ENCODE measurements at regions not wholly inside any gene's neighbourhood (a gene's known extent, or its start where the extent isn't known, plus 50 kb on each side); places are given as distances from the start of the nearest gene placed in this dataset.

GRCh38 chr10:44805466-44806210 is 105.5 kb upstream of the TMEM72 start:
- Histone ChIP-seq H3K27ac (ENCODE audit: low read depth in 1 of 2, low read length in 2 of 2) (no peak overlapping the region), H3K4me3 (ENCODE audit: low read length in 2 of 2) (no peak overlapping the region), H3K4me1 (ENCODE audit: control insufficient read depth in 1 of 2, insufficient read depth in 2 of 2, low read length in 2 of 2) (no peaks in the 10 kb centered on the region), H3K27me3 (ENCODE audit: control insufficient read depth in 1 of 2, insufficient read depth in 2 of 2, low read length in 1 of 2) (no peaks in the 10 kb centered on the region), H3K9me3 (ENCODE audit: control insufficient read depth, low read length) (no peaks in the 10 kb centered on the region), H3K36me3 (ENCODE audit: control insufficient read depth in 1 of 2, insufficient read depth in 2 of 2, low read length in 1 of 2) (no peaks in the 10 kb centered on the region)
- intact Hi-C loops (cut with DNase I) = loop anchor here in 1 of 2 donors (5.0 kb wide), 1 partner anchor 52 kb away; no protein-coding TSS in a partner anchor
- ATAC-seq (ENCODE audit: low FRiP score) (no peak), DNase-seq (no peak)
- 29 to 35% methylated on average over 6 of the region's 6 CpGs for whole genome bisulfite sequencing, 2 donors

DNA sequence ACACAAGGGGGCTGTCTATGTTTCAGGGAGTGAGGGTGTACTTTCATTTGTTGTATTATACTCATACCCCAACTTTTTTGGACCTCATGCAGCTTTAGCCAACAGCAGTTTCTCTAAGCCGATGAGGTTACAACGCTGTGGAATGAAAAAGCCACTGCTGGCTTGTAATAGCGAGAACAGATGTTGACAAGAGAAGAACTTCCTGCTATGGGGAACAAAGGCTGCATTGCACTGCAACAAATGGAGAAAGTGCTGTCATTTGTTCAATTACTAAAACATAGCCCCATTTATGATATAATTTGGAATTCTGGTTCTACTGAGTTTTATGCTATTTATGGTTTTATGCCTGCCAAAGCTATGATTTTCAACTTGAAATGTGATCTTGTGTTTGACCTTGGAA is 104.2 kb upstream of the TMEM72 start:
- Histone ChIP-seq H3K4me1 (ENCODE audit: control insufficient read depth in 1 of 2, insufficient read depth in 2 of 2, low read length in 2 of 2) (no peaks in the 10 kb centered on the region), H3K36me3 (ENCODE audit: control insufficient read depth in 1 of 2, insufficient read depth in 2 of 2, low read length in 1 of 2) (no peaks in the 10 kb centered on the region), H3K27me3 (ENCODE audit: control insufficient read depth in 1 of 2, insufficient read depth in 2 of 2, low read length in 1 of 2) (no peaks in the 10 kb centered on the region), H3K9me3 (ENCODE audit: control insufficient read depth, low read length) (no peaks in the 10 kb centered on the region), H3K27ac (ENCODE audit: low read depth in 1 of 2, low read length in 2 of 2) (no peak overlapping the region), H3K4me3 (ENCODE audit: low read length in 2 of 2) (no peak overlapping the region)
- ATAC-seq (ENCODE audit: low FRiP score) (no peak), DNase-seq (no peak)
- intact Hi-C loops (cut with DNase I) = loop anchor here in 1 of 2 donors (5.0 kb wide), 1 partner anchor 50 kb away; no protein-coding TSS in a partner anchor
- WGBS, 2 donors = 52 to 64% methylated on average over 3 of the region's 3 CpGs

DNA sequence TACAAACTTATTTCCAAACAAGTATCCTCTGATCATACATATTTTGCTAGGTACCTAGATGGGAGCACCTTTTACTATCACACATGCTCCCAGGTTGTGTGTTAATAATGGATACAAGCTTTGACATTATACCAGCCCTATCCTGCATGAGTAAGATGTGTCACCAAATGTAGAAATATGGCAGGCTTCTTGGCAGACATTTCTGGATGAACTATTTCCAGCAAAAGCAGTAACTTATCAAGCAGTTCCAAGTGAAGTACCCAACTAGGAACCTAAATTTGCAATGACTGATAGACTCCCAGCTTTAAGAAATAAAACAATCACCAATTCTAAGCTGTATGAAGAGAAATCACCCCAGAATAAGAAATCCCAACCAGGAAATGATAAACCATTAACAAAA is 103.7 kb upstream of the TMEM72 start:
- DNase-seq (no peak), ATAC-seq (ENCODE audit: low FRiP score) (no peak)
- Histone ChIP-seq H3K4me1 (ENCODE audit: control insufficient read depth in 1 of 2, insufficient read depth in 2 of 2, low read length in 2 of 2) (no peaks in the 10 kb centered on the region), H3K4me3 (ENCODE audit: low read length in 2 of 2) (no peak overlapping the region), H3K36me3 (ENCODE audit: control insufficient read depth in 1 of 2, insufficient read depth in 2 of 2, low read length in 1 of 2) (no peaks in the 10 kb centered on the region), H3K27ac (ENCODE audit: low read depth in 1 of 2, low read length in 2 of 2) (no peak overlapping the region), H3K27me3 (ENCODE audit: control insufficient read depth in 1 of 2, insufficient read depth in 2 of 2, low read length in 1 of 2) (no peaks in the 10 kb centered on the region), H3K9me3 (ENCODE audit: control insufficient read depth, low read length) (no peaks in the 10 kb centered on the region)
- intact Hi-C loops (cut with DNase I) = loop anchor here in 1 of 2 donors (5.0 kb wide), 1 partner anchor 50 kb away; no protein-coding TSS in a partner anchor

- Histone ChIP-seq H3K4me1 (ENCODE audit: control insufficient read depth in 1 of 2, insufficient read depth in 2 of 2, low read length in 2 of 2) (no peaks in the 10 kb centered on the region), H3K36me3 (ENCODE audit: control insufficient read depth in 1 of 2, insufficient read depth in 2 of 2, low read length in 1 of 2) (no peaks in the 10 kb centered on the region), H3K27ac (ENCODE audit: low read depth in 1 of 2, low read length in 2 of 2) (no peak overlapping the region), H3K9me3 (ENCODE audit: control insufficient read depth, low read length) (peaks cover 4% of the 10 kb centered on the region), H3K4me3 (ENCODE audit: low read length in 2 of 2) (no peak overlapping the region), H3K27me3 (ENCODE audit: control insufficient read depth in 1 of 2, insufficient read depth in 2 of 2, low read length in 1 of 2) (no peaks in the 10 kb centered on the region)
- ATAC-seq (ENCODE audit: low FRiP score) (no peak), DNase-seq (no peak)
- intact Hi-C loops (cut with DNase I) = loop anchor here in 1 of 2 donors (5.0 kb wide), 1 partner anchor 48 kb away; no protein-coding TSS in a partner anchor
Observed at GRCh38 chr10:44809647-44810046, 101.5 kb upstream of the TMEM72 start.

GRCh38 chr10:44811072-44811471 is 100.1 kb upstream of the TMEM72 start:
- intact Hi-C loops (cut with DNase I) = no loop called here
- Histone ChIP-seq H3K9me3 (ENCODE audit: control insufficient read depth, low read length) (peaks cover 4% of the 10 kb centered on the region), H3K27ac (ENCODE audit: low read depth in 1 of 2, low read length in 2 of 2) (no peak overlapping the region), H3K36me3 (ENCODE audit: control insufficient read depth in 1 of 2, insufficient read depth in 2 of 2, low read length in 1 of 2) (no peaks in the 10 kb centered on the region), H3K4me3 (ENCODE audit: low read length in 2 of 2) (no peak overlapping the region), H3K4me1 (ENCODE audit: control insufficient read depth in 1 of 2, insufficient read depth in 2 of 2, low read length in 2 of 2) (no peaks in the 10 kb centered on the region), H3K27me3 (ENCODE audit: control insufficient read depth in 1 of 2, insufficient read depth in 2 of 2, low read length in 1 of 2) (no peaks in the 10 kb centered on the region)
- 27 to 30% methylated on average over 3 of the region's 3 CpGs for WGBS, 2 donors
- DNase-seq = no peak
- ATAC-seq (ENCODE audit: low FRiP score) = no peak

DNA sequence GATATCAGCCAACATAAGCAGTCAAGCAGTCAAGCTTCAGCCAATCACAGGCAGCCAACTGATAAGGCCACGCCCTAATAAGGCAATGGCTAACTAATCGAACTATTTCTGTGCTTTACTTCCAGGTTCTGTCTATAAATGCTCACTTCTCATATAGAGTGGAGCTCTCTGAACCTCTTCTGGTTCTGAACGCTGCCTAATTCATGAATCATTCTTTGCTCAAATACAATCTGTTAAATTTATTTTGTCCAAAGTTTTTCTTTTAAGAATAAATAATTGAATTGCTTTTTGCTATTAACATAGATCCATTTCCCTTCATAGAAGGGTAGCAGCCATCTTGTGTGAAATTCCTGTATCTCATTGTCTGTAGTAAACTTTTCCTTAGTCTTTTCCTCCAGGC is 97.9 kb upstream of the TMEM72 start:
- ATAC-seq (ENCODE audit: low FRiP score) = no peak
- DNase-seq = no peak
- 89 to 94% methylated on average over 3 of the region's 3 CpGs for WGBS, 2 donors
- Histone ChIP-seq H3K27me3 (ENCODE audit: control insufficient read depth in 1 of 2, insufficient read depth in 2 of 2, low read length in 1 of 2) (no peaks in the 10 kb centered on the region), H3K4me3 (ENCODE audit: low read length in 2 of 2) (no peak overlapping the region), H3K4me1 (ENCODE audit: control insufficient read depth in 1 of 2, insufficient read depth in 2 of 2, low read length in 2 of 2) (no peaks in the 10 kb centered on the region), H3K36me3 (ENCODE audit: control insufficient read depth in 1 of 2, insufficient read depth in 2 of 2, low read length in 1 of 2) (no peaks in the 10 kb centered on the region), H3K27ac (ENCODE audit: low read depth in 1 of 2, low read length in 2 of 2) (no peak overlapping the region), H3K9me3 (ENCODE audit: control insufficient read depth, low read length) (peaks cover 4% of the 10 kb centered on the region)
- intact Hi-C loops (cut with DNase I) = no loop called here

- DNase-seq (no peak), ATAC-seq (ENCODE audit: low FRiP score) (no peak)
- Histone ChIP-seq H3K4me3 (ENCODE audit: low read length in 2 of 2) (no peak overlapping the region), H3K27me3 (ENCODE audit: control insufficient read depth in 1 of 2, insufficient read depth in 2 of 2, low read length in 1 of 2) (no peaks in the 10 kb centered on the region), H3K4me1 (ENCODE audit: control insufficient read depth in 1 of 2, insufficient read depth in 2 of 2, low read length in 2 of 2) (no peaks in the 10 kb centered on the region), H3K27ac (ENCODE audit: low read depth in 1 of 2, low read length in 2 of 2) (no peak overlapping the region), H3K36me3 (ENCODE audit: control insufficient read depth in 1 of 2, insufficient read depth in 2 of 2, low read length in 1 of 2) (no peaks in the 10 kb centered on the region), H3K9me3 (ENCODE audit: control insufficient read depth, low read length) (peaks cover 4% of the 10 kb centered on the region)
- intact Hi-C loops (cut with DNase I) = no loop called here
- 90 to 93% methylated on average over 2 of the region's 2 CpGs for WGBS, 2 donors
Observed at GRCh38 chr10:44814929-44815328, 96.2 kb upstream of the TMEM72 start.

DNA sequence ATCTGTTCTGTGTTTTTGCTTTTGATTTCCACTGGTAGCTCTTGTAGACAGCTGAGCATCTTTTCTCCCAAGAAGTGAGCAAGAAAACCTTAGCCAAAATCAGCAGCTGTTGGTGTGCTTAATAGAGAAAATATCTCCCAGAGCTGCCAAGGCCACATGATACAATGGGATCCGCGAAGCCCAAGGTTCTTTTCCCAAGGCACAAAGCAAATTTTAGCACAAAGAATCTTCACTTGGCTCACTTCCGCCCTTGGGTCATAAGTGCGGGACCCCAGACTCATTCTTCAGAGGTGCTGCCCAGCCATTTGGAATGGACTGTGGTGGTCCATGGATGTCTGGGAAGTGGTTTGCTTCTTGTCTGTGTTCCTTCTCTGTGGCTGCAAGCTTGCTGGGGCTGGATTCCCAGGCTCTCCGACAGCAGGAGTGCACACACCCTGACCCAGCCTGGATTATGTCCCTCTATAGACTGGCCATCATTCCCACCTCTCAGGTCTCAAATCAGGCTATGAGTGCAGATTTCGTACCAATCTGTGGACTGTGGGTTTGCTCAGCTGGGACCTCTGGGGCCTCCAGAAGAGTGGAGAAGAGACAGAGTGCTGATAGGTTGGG is 93.0 kb upstream of the TMEM72 start:
- intact Hi-C loops (cut with DNase I) = no loop called here
- Histone ChIP-seq H3K4me1 (ENCODE audit: control insufficient read depth in 1 of 2, insufficient read depth in 2 of 2, low read length in 2 of 2) (no peaks in the 10 kb centered on the region), H3K27me3 (ENCODE audit: control insufficient read depth in 1 of 2, insufficient read depth in 2 of 2, low read length in 1 of 2) (no peaks in the 10 kb centered on the region), H3K4me3 (ENCODE audit: low read length in 2 of 2) (no peak overlapping the region), H3K9me3 (ENCODE audit: control insufficient read depth, low read length) (peaks cover 2% of the 10 kb centered on the region), H3K36me3 (ENCODE audit: control insufficient read depth in 1 of 2, insufficient read depth in 2 of 2, low read length in 1 of 2) (no peaks in the 10 kb centered on the region), H3K27ac (ENCODE audit: low read depth in 1 of 2, low read length in 2 of 2) (no peak overlapping the region)
- WGBS, 2 donors = 85 to 87% methylated on average over 6 of the region's 6 CpGs
- no peak for ATAC-seq (ENCODE audit: low FRiP score)
- no peak for DNase-seq

GRCh38 chr10:44818701-44819127 is 92.4 kb upstream of the TMEM72 start:
- Histone ChIP-seq H3K4me1 (ENCODE audit: control insufficient read depth in 1 of 2, insufficient read depth in 2 of 2, low read length in 2 of 2) (no peaks in the 10 kb centered on the region), H3K36me3 (ENCODE audit: control insufficient read depth in 1 of 2, insufficient read depth in 2 of 2, low read length in 1 of 2) (no peaks in the 10 kb centered on the region), H3K4me3 (ENCODE audit: low read length in 2 of 2) (no peak overlapping the region), H3K27me3 (ENCODE audit: control insufficient read depth in 1 of 2, insufficient read depth in 2 of 2, low read length in 1 of 2) (no peaks in the 10 kb centered on the region), H3K9me3 (ENCODE audit: control insufficient read depth, low read length) (no peaks in the 10 kb centered on the region), H3K27ac (ENCODE audit: low read depth in 1 of 2, low read length in 2 of 2) (no peak overlapping the region)
- intact Hi-C loops (cut with DNase I) = no loop called here
- DNase-seq (no peak), ATAC-seq (ENCODE audit: low FRiP score) (no peak)
- 96 to 97% methylated on average over 5 of the region's 5 CpGs for WGBS, 2 donors
